GM12875 (cell line): ENCODE measurements at regions not wholly inside any gene's neighbourhood (a gene's known extent, or its start where the extent isn't known, plus 50 kb on each side); places are given as distances from the start of the nearest gene placed in this dataset.

Experiments used
- H3K4me3 ChIP-seq: one replicate; pipeline ENCODE4 v1.5.1; 2011; ENCODE audit warnings: low read depth, low read length, control low read depth
- CTCF ChIP-seq: IDR thresholded peaks from 2 replicates; pipeline ENCODE4 v1.5.1; 2011; ENCODE audit warnings: low read depth, mild to moderate bottlenecking, control low read depth, inconsistent platforms, low read length, moderate library complexity, borderline replicate concordance; ENCODE audit not compliant: insufficient read depth

GRCh38 chr4:157819693-157820464 is 352.9 kb downstream of the GASK1B start:
- H3K4me3 ChIP-seq = no peak overlapping the region
- TF ChIP-seq CTCF = no peak

GRCh38 chr4:157818946-157819692 is 353.7 kb downstream of the GASK1B start:
- no peak overlapping the region for H3K4me3 ChIP-seq
- TF ChIP-seq CTCF = no peak

- H3K4me3 ChIP-seq = no peak overlapping the region
- no peak for TF ChIP-seq CTCF
These were observed 362.6 kb downstream of the GASK1B start for GRCh38 chr4:157810137-157810774.

- TF ChIP-seq CTCF = no peak
- H3K4me3 ChIP-seq = no peak overlapping the region
These were observed 363.9 kb downstream of the GASK1B start for GRCh38 chr4:157808796-157809383.

- no peak for TF ChIP-seq CTCF
These were observed 366.6 kb downstream of the GASK1B start for GRCh38 chr4:157806184-157806583.

GRCh38 chr4:157804986-157805385 is 367.8 kb downstream of the GASK1B start:
- TF ChIP-seq CTCF = no peak
- no peak overlapping the region for H3K4me3 ChIP-seq

More at GRCh38 chr4:157806184-157806583, 366.6 kb downstream of the GASK1B start:
- H3K4me3 ChIP-seq = no peak overlapping the region
